HG02973 (cell line): ENCODE measurements at regions not wholly inside any gene's neighbourhood (a gene's known extent, or its start where the extent isn't known, plus 50 kb on each side); places are given as distances from the start of the nearest gene placed in this dataset.
"Not testable (repeated sequence)": the region's sequence is repeated elsewhere in the genome, so short reads cannot be mapped to it uniquely, and the experiment has no call there.

ENCODE experiments used
- ATAC-seq: cut with Tn5 transposase; IDR thresholded peaks from one replicate; pipeline ENCODE4 v1.9.1; 2021; ENCODE audit warnings: moderate library complexity; ENCODE audit not compliant: unreplicated experiment

GRCh38 chr12:131660401-131660800, 50.5 kb upstream of the SFSWAP start:
- not testable (repeated sequence) for ATAC-seq
